ENCODE measurements at regions not wholly inside any gene's neighbourhood (a gene's known extent, or its start where the extent isn't known, plus 50 kb on each side); places are given as distances from the start of the nearest gene placed in this dataset.

DNA sequence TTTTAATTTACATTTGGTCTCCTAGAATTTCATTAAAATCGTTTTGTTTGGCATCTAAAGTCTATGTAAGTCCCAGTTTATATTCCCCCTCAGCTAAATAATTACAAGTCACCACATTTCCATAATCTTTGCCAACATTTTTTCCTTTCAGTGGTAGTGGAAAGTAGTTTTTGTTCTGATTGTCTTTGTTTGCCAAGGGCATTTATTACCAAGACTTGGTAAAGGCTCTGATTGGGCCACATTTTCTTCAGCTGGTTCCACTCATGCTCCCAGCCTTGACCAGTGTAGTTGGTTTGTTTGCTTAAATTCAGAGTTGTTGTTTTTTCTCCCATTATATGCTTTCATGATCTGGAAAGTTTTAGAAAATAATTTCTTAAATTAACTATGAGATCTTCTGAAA is 153.4 kb upstream of the MME start (continued):
- TF ChIP-seq, protein P1, sequence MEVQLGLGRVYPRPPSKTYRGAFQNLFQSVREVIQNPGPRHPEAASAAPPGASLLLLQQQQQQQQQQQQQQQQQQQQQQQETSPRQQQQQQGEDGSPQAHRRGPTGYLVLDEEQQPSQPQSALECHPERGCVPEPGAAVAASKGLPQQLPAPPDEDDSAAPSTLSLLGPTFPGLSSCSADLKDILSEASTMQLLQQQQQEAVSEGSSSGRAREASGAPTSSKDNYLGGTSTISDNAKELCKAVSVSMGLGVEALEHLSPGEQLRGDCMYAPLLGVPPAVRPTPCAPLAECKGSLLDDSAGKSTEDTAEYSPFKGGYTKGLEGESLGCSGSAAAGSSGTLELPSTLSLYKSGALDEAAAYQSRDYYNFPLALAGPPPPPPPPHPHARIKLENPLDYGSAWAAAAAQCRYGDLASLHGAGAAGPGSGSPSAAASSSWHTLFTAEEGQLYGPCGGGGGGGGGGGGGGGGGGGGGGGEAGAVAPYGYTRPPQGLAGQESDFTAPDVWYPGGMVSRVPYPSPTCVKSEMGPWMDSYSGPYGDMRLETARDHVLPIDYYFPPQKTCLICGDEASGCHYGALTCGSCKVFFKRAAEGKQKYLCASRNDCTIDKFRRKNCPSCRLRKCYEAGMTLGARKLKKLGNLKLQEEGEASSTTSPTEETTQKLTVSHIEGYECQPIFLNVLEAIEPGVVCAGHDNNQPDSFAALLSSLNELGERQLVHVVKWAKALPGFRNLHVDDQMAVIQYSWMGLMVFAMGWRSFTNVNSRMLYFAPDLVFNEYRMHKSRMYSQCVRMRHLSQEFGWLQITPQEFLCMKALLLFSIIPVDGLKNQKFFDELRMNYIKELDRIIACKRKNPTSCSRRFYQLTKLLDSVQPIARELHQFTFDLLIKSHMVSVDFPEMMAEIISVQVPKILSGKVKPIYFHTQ (CRISPR knock-in tag; IDR thresholded peaks at IDR 0.05), result no peak
- TF ChIP-seq KAT7 (CRISPR knock-in tag; IDR thresholded peaks at IDR 0.05; ENCODE audit: borderline replicate concordance), result no peak
- TF ChIP-seq SOX15 (CRISPR knock-in tag; IDR thresholded peaks at IDR 0.05), result no peak
- no peak for TF ChIP-seq CREM (CRISPR knock-in tag; IDR thresholded peaks at IDR 0.05)

DNA sequence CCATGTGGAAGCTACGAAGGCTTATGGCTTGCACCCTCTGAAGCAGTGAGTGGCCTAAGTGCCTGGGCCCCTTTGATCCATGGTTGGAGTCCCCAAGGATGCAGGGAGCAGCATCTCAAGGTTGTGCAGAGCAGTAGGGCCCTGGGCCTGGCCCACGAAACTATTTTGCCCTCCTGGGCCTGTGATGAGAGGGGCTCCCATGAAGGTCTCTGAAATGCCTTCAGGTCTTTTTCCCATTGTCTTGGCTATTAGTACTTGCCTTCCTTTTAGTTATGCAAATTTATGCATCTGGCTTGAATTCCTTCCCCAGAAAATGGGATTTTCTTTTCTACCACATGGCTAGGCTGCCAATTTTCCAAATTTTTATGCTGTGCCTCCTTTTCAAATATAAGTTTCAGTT is 158.8 kb upstream of the MME start:
- no peak overlapping the region for H3K27ac Mint-ChIP-seq
- ATAC-seq (peak; percentile 72), DNase-seq (ENCODE audit: low spot score) (no peak)
- H3K4me3 Mint-ChIP-seq, result no peak overlapping the region
- no peaks in the 10 kb centered on the region for H3K27me3 Mint-ChIP-seq (ENCODE audit: low read depth)
- peaks cover 25% of the 10 kb centered on the region for H3K36me3 Mint-ChIP-seq
- H3K9me3 Mint-ChIP-seq, result peaks cover 33% of the 10 kb centered on the region
- CTCF ChIA-PET, result no interaction called here
- POLR2A ChIA-PET, result no interaction called here
- peaks cover 8% of the 10 kb centered on the region for H3K4me1 Mint-ChIP-seq
- TF ChIP-seq, protein P2, sequence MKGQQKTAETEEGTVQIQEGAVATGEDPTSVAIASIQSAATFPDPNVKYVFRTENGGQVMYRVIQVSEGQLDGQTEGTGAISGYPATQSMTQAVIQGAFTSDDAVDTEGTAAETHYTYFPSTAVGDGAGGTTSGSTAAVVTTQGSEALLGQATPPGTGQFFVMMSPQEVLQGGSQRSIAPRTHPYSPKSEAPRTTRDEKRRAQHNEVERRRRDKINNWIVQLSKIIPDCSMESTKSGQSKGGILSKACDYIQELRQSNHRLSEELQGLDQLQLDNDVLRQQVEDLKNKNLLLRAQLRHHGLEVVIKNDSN (CRISPR knock-in tag; IDR thresholded peaks at IDR 0.05), result no peak
- TF ChIP-seq GRHL2 (CRISPR knock-in tag; IDR thresholded peaks at IDR 0.05; ENCODE audit: insufficient replicate concordance, severe bottlenecking), result no peak
- no peak for TF ChIP-seq RELA (CRISPR knock-in tag; IDR thresholded peaks at IDR 0.05; ENCODE audit: borderline replicate concordance)
- no peak for TF ChIP-seq EMX1 (CRISPR knock-in tag; IDR thresholded peaks at IDR 0.05)
- no peak for TF ChIP-seq TCF7 (CRISPR knock-in tag; IDR thresholded peaks at IDR 0.05; ENCODE audit: low read depth)
- TF ChIP-seq, protein P3, sequence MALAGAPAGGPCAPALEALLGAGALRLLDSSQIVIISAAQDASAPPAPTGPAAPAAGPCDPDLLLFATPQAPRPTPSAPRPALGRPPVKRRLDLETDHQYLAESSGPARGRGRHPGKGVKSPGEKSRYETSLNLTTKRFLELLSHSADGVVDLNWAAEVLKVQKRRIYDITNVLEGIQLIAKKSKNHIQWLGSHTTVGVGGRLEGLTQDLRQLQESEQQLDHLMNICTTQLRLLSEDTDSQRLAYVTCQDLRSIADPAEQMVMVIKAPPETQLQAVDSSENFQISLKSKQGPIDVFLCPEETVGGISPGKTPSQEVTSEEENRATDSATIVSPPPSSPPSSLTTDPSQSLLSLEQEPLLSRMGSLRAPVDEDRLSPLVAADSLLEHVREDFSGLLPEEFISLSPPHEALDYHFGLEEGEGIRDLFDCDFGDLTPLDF (CRISPR knock-in tag; IDR thresholded peaks at IDR 0.05), result no peak
- TF ChIP-seq NFE2L1 (CRISPR knock-in tag; IDR thresholded peaks at IDR 0.05), result no peak
- TF ChIP-seq JAZF1 (CRISPR knock-in tag; IDR thresholded peaks at IDR 0.05), result no peak
- TF ChIP-seq, protein P4, sequence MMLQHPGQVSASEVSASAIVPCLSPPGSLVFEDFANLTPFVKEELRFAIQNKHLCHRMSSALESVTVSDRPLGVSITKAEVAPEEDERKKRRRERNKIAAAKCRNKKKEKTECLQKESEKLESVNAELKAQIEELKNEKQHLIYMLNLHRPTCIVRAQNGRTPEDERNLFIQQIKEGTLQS (CRISPR knock-in tag; conservative IDR thresholded peaks at IDR 0.05), result no peak
- TF ChIP-seq, protein P5, sequence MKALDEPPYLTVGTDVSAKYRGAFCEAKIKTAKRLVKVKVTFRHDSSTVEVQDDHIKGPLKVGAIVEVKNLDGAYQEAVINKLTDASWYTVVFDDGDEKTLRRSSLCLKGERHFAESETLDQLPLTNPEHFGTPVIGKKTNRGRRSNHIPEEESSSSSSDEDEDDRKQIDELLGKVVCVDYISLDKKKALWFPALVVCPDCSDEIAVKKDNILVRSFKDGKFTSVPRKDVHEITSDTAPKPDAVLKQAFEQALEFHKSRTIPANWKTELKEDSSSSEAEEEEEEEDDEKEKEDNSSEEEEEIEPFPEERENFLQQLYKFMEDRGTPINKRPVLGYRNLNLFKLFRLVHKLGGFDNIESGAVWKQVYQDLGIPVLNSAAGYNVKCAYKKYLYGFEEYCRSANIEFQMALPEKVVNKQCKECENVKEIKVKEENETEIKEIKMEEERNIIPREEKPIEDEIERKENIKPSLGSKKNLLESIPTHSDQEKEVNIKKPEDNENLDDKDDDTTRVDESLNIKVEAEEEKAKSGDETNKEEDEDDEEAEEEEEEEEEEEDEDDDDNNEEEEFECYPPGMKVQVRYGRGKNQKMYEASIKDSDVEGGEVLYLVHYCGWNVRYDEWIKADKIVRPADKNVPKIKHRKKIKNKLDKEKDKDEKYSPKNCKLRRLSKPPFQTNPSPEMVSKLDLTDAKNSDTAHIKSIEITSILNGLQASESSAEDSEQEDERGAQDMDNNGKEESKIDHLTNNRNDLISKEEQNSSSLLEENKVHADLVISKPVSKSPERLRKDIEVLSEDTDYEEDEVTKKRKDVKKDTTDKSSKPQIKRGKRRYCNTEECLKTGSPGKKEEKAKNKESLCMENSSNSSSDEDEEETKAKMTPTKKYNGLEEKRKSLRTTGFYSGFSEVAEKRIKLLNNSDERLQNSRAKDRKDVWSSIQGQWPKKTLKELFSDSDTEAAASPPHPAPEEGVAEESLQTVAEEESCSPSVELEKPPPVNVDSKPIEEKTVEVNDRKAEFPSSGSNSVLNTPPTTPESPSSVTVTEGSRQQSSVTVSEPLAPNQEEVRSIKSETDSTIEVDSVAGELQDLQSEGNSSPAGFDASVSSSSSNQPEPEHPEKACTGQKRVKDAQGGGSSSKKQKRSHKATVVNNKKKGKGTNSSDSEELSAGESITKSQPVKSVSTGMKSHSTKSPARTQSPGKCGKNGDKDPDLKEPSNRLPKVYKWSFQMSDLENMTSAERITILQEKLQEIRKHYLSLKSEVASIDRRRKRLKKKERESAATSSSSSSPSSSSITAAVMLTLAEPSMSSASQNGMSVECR (CRISPR knock-in tag; IDR thresholded peaks at IDR 0.05; ENCODE audit: borderline replicate concordance), result no peak
- TF ChIP-seq NR3C1 (CRISPR knock-in tag; conservative IDR thresholded peaks at IDR 0.05; ENCODE audit: low read depth), result no peak
- TF ChIP-seq, protein P6, sequence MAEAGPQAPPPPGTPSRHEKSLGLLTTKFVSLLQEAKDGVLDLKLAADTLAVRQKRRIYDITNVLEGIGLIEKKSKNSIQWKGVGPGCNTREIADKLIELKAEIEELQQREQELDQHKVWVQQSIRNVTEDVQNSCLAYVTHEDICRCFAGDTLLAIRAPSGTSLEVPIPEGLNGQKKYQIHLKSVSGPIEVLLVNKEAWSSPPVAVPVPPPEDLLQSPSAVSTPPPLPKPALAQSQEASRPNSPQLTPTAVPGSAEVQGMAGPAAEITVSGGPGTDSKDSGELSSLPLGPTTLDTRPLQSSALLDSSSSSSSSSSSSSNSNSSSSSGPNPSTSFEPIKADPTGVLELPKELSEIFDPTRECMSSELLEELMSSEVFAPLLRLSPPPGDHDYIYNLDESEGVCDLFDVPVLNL (CRISPR knock-in tag; IDR thresholded peaks at IDR 0.05; ENCODE audit: borderline replicate concordance, low read depth), result no peak
- TF ChIP-seq NR1H2 (CRISPR knock-in tag; IDR thresholded peaks at IDR 0.05), result no peak
- TF ChIP-seq, protein P7, sequence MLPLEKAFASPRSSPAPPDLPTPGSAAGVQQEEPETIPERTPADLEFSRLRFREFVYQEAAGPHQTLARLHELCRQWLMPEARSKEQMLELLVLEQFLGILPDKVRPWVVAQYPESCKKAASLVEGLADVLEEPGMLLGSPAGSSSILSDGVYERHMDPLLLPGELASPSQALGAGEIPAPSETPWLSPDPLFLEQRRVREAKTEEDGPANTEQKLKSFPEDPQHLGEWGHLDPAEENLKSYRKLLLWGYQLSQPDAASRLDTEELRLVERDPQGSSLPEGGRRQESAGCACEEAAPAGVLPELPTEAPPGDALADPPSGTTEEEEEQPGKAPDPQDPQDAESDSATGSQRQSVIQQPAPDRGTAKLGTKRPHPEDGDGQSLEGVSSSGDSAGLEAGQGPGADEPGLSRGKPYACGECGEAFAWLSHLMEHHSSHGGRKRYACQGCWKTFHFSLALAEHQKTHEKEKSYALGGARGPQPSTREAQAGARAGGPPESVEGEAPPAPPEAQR (CRISPR knock-in tag; IDR thresholded peaks at IDR 0.05), result no peak
- TF ChIP-seq, protein P1 (CRISPR knock-in tag; IDR thresholded peaks at IDR 0.05), result no peak

Data from WTC11 (cell line).